HEK293T (cell line): ENCODE measurements at regions not wholly inside any gene's neighbourhood (a gene's known extent, or its start where the extent isn't known, plus 50 kb on each side); places are given as distances from the start of the nearest gene placed in this dataset.
"Not testable (repeated sequence)": the region's sequence is repeated elsewhere in the genome, so short reads cannot be mapped to it uniquely, and the experiment has no call there.

ENCODE experiments used
- CTCF ChIA-PET: fragments of 350-600 bp; formaldehyde crosslinking; extraction: SDS; loops from one replicate; lab custom pipeline; 2021; ENCODE audit warnings: antibody characterized with exemption, inconsistent platforms; lab: Yijun Ruan, JAX
- POLR2A ChIA-PET: fragments of 350-600 bp; formaldehyde crosslinking; extraction: SDS; loops from one replicate; lab custom pipeline; 2020; ENCODE audit warnings: antibody characterized with exemption, inconsistent platforms; lab: Yijun Ruan, JAX
- DNase-seq: peaks from one replicate; pipeline ENCODE4 v3.0.0; 2012; ENCODE audit warnings: mixed read lengths; ENCODE audit errors: extremely low spot score
- ARNT ChIP-seq: fragments of 450-650 bp; IDR thresholded peaks from 2 replicates; pipeline ENCODE4 v1.6.1; 2017; ENCODE audit warnings: mild to moderate bottlenecking
- BHLHE40 ChIP-seq: fragments of 450-650 bp; IDR thresholded peaks from 2 replicates; pipeline ENCODE4 v1.6.1; 2016; ENCODE audit warnings: mild to moderate bottlenecking, moderate library complexity, borderline replicate concordance
- CTBP1 ChIP-seq: fragments of 450-650 bp; IDR thresholded peaks from 2 replicates; pipeline ENCODE4 v1.6.1; 2016; ENCODE audit warnings: borderline replicate concordance
- ELF4 ChIP-seq: fragments of 450-650 bp; IDR thresholded peaks from 2 replicates; pipeline ENCODE4 v1.6.1; 2017; ENCODE audit warnings: antibody characterized with exemption
- FOXA1 ChIP-seq: fragments of 450-650 bp; IDR thresholded peaks from 2 replicates; pipeline ENCODE4 v1.6.1; 2016; ENCODE audit warnings: mild to moderate bottlenecking
- FOXK2 ChIP-seq: fragments of 450-650 bp; IDR thresholded peaks from 2 replicates; pipeline ENCODE4 v1.6.1; 2016; ENCODE audit warnings: mild to moderate bottlenecking
- FOXM1 ChIP-seq: fragments of 450-650 bp; IDR thresholded peaks from 2 replicates; pipeline ENCODE4 v1.6.1; 2017; ENCODE audit warnings: mild to moderate bottlenecking, borderline replicate concordance
- HDGF ChIP-seq: fragments of 450-650 bp; IDR thresholded peaks from 2 replicates; pipeline ENCODE4 v1.6.1; 2017; ENCODE audit warnings: antibody characterized with exemption, borderline replicate concordance
- L3MBTL2 ChIP-seq: fragments of 450-650 bp; conservative IDR thresholded peaks from 2 replicates; pipeline ENCODE4 v1.6.1; 2016; ENCODE audit warnings: mild to moderate bottlenecking
- LEF1 ChIP-seq: fragments of 450-650 bp; IDR thresholded peaks from 2 replicates; pipeline ENCODE4 v1.6.1; 2017; ENCODE audit warnings: mild to moderate bottlenecking, borderline replicate concordance
- NFRKB ChIP-seq: fragments of 450-650 bp; IDR thresholded peaks from 2 replicates; pipeline ENCODE4 v1.6.1; 2016; ENCODE audit warnings: mild to moderate bottlenecking, moderate library complexity
- PKNOX1 ChIP-seq: fragments of 450-650 bp; IDR thresholded peaks from 2 replicates; pipeline ENCODE4 v1.6.1; 2016
- SP1 ChIP-seq: fragments of 450-650 bp; IDR thresholded peaks from 2 replicates; pipeline ENCODE4 v1.6.1; 2017
- SUZ12 ChIP-seq: fragments of 450-650 bp; IDR thresholded peaks from 2 replicates; pipeline ENCODE4 v1.6.1; 2016; ENCODE audit warnings: mild to moderate bottlenecking
- TARDBP ChIP-seq: fragments of 450-650 bp; IDR thresholded peaks from 2 replicates; pipeline ENCODE4 v1.6.1; 2016
- ZNF384 ChIP-seq: fragments of 450-650 bp; IDR thresholded peaks from 2 replicates; pipeline ENCODE4 v1.6.1; 2016

GRCh38 chr4:54395013-54395527 is 166.0 kb downstream of the PDGFRA start:
- ChIA-PET CTCF (no interaction called here), POLR2A (no interaction called here)
- no peak for TF ChIP-seq ELF4
- TF ChIP-seq FOXA1: no peak
- TF ChIP-seq LEF1: no peak
- no peak for TF ChIP-seq HDGF
- DNase-seq: no peak

- ChIA-PET CTCF (no interaction called here), POLR2A (no interaction called here)
- DNase-seq: no peak
- TF ChIP-seq BHLHE40: no peak
- TF ChIP-seq LEF1: no peak
- no peak for TF ChIP-seq HDGF
These were observed 171.1 kb downstream of the PDGFRA start for GRCh38 chr4:54400188-54400587.

GRCh38 chr4:54400802-54401201 is 171.7 kb downstream of the PDGFRA start:
- DNase-seq: no peak
- no peak for TF ChIP-seq SUZ12
- no peak for TF ChIP-seq HDGF
- TF ChIP-seq PKNOX1: no peak
- TF ChIP-seq ELF4: no peak
- TF ChIP-seq FOXA1: no peak
- no peak for TF ChIP-seq SP1
- TF ChIP-seq NFRKB: no peak
- no peak for TF ChIP-seq CTBP1
- TF ChIP-seq ARNT: no peak
- no peak for TF ChIP-seq FOXK2
- CTCF ChIA-PET: no interaction called here
- POLR2A ChIA-PET: no interaction called here

GRCh38 chr4:54402880-54403480 is 173.9 kb downstream of the PDGFRA start:
- POLR2A ChIA-PET: no interaction called here
- TF ChIP-seq BHLHE40 (no peak), L3MBTL2 (no peak), ZNF384 (no peak), CTBP1 (no peak), LEF1 (no peak), NFRKB (no peak)
- CTCF ChIA-PET: no interaction called here
- DNase-seq: no peak

- ChIA-PET POLR2A (no interaction called here), CTCF (no interaction called here)
- TF ChIP-seq NFRKB (no peak), HDGF (no peak), L3MBTL2 (no peak), TARDBP (no peak), PKNOX1 (no peak), BHLHE40 (no peak), SUZ12 (no peak), FOXK2 (no peak), SP1 (no peak), ARNT (no peak), FOXA1 (no peak), LEF1 (no peak), CTBP1 (no peak), ELF4 (no peak)
- DNase-seq: no peak
These were observed 174.8 kb downstream of the PDGFRA start for GRCh38 chr4:54403700-54404453.

GRCh38 chr4:54409270-54409817 is 180.3 kb downstream of the PDGFRA start:
- POLR2A ChIA-PET, DNase-seq, CTCF ChIA-PET: not testable (repeated sequence)

GRCh38 chr4:54414545-54414944 is 185.5 kb downstream of the PDGFRA start:
- ChIA-PET POLR2A (no interaction called here), CTCF (no interaction called here)
- no peak for DNase-seq
- TF ChIP-seq SUZ12 (no peak), ARNT (no peak), FOXK2 (no peak), L3MBTL2 (no peak), BHLHE40 (no peak), TARDBP (no peak), ELF4 (no peak), FOXA1 (no peak), ZNF384 (no peak), HDGF (no peak), PKNOX1 (no peak), NFRKB (no peak), CTBP1 (no peak), FOXM1 (no peak), SP1 (no peak), LEF1 (no peak)
